H1 (cell line): ENCODE measurements at regions not wholly inside any gene's neighbourhood (a gene's known extent, or its start where the extent isn't known, plus 50 kb on each side); places are given as distances from the start of the nearest gene placed in this dataset.

Experiments used
- CBX5 ChIP-seq: fragments of 300-800, 300-1000 bp; sonication (generic); IDR thresholded peaks from 2 replicates; pipeline ENCODE4 v1.7.1; 2016; ENCODE audit warnings: antibody characterized with exemption, low read length, low read depth
- HDAC6 ChIP-seq: IDR thresholded peaks from one replicate; pipeline ENCODE4 v1.7.1; 2012; ENCODE audit warnings: low read depth, mild to moderate bottlenecking, inconsistent platforms, low read length, moderate library complexity
- KDM4A ChIP-seq: IDR thresholded peaks from one replicate; pipeline ENCODE4 v1.7.1; 2012; ENCODE audit warnings: low read depth, mild to moderate bottlenecking, moderate library complexity, low read length, inconsistent platforms; ENCODE audit not compliant: severe bottlenecking
- TF ChIP-seq, protein P1 (sequence below), 3 experiments: IDR thresholded peaks; 1 replicate in 2 of 3; 2 replicates in 1 of 3; pipeline versions ENCODE4 v1.5.1 to v1.6.1; 2011; ENCODE audit warnings: low read length in 3 of 3, mild to moderate bottlenecking in 3 of 3, inconsistent platforms in 2 of 3, low read depth in 1 of 3, moderate library complexity in 1 of 3; ENCODE audit not compliant: insufficient read depth in 1 of 3; ENCODE audit errors: control extremely low read depth in 1 of 3

- TF ChIP-seq, protein P1, sequence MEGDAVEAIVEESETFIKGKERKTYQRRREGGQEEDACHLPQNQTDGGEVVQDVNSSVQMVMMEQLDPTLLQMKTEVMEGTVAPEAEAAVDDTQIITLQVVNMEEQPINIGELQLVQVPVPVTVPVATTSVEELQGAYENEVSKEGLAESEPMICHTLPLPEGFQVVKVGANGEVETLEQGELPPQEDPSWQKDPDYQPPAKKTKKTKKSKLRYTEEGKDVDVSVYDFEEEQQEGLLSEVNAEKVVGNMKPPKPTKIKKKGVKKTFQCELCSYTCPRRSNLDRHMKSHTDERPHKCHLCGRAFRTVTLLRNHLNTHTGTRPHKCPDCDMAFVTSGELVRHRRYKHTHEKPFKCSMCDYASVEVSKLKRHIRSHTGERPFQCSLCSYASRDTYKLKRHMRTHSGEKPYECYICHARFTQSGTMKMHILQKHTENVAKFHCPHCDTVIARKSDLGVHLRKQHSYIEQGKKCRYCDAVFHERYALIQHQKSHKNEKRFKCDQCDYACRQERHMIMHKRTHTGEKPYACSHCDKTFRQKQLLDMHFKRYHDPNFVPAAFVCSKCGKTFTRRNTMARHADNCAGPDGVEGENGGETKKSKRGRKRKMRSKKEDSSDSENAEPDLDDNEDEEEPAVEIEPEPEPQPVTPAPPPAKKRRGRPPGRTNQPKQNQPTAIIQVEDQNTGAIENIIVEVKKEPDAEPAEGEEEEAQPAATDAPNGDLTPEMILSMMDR (IDR thresholded peaks at IDR 0.05; ENCODE audit: control extremely low read depth in 1 of 3, insufficient read depth in 1 of 3, low read depth in 1 of 3, low read length in 3 of 3): no peak
- TF ChIP-seq CBX5 (no peak), KDM4A (no peak), HDAC6 (no peak)
Measured at GRCh38 chr2:237201461-237202287, 116.0 kb downstream of the COPS8 start (continued).
